Neural cell (in vitro differentiated cells): ENCODE measurements at regions not wholly inside any gene's neighbourhood (a gene's known extent, or its start where the extent isn't known, plus 50 kb on each side); places are given as distances from the start of the nearest gene placed in this dataset.

Source experiments
- CTCF ChIP-seq: fragments of 450-650 bp; IDR thresholded peaks from 2 replicates; pipeline ENCODE4 v1.5.1; 2014; ENCODE audit warnings: antibody characterized with exemption, mild to moderate bottlenecking, moderate library complexity; ENCODE audit not compliant: poor library complexity, severe bottlenecking
- EP300 ChIP-seq: fragments of 450-650 bp; conservative IDR thresholded peaks from 2 replicates; pipeline ENCODE4 v1.6.1; 2014; ENCODE audit warnings: antibody characterized with exemption, mild to moderate bottlenecking, moderate library complexity; ENCODE audit not compliant: poor library complexity, severe bottlenecking
- EZH2 ChIP-seq: fragments of 200-600, 300-800 bp; shearing (Covaris generic), sonication (generic); IDR thresholded peaks from 2 replicates; pipeline ENCODE4 v1.6.1; 2014; ENCODE audit warnings: antibody characterized with exemption, low read length, borderline replicate concordance, mild to moderate bottlenecking; ENCODE audit not compliant: insufficient read depth, poor library complexity, severe bottlenecking
- MXI1 ChIP-seq: fragments of 450-650 bp; conservative IDR thresholded peaks from 2 replicates; pipeline ENCODE4 v1.6.1; 2014; ENCODE audit warnings: antibody characterized with exemption, mild to moderate bottlenecking; ENCODE audit not compliant: poor library complexity, severe bottlenecking
- POLR2AphosphoS5 ChIP-seq: IDR thresholded peaks from 2 replicates; pipeline ENCODE4 v1.6.1; 2012
- RAD21 ChIP-seq: fragments of 450-650 bp; conservative IDR thresholded peaks from 2 replicates; pipeline ENCODE4 v1.6.1; 2014; ENCODE audit warnings: antibody characterized with exemption, mild to moderate bottlenecking, moderate library complexity
- REST ChIP-seq: IDR thresholded peaks from 2 replicates; pipeline ENCODE4 v1.6.1; 2012; ENCODE audit warnings: borderline replicate concordance
- SMC3 ChIP-seq: fragments of 450-650 bp; conservative IDR thresholded peaks from 2 replicates; pipeline ENCODE4 v1.6.1; 2014; ENCODE audit warnings: antibody characterized with exemption, mild to moderate bottlenecking, moderate library complexity; ENCODE audit not compliant: poor library complexity
- TAF1 ChIP-seq: IDR thresholded peaks from 2 replicates; pipeline ENCODE4 v1.6.1; 2012; ENCODE audit warnings: low read depth

- TF ChIP-seq CTCF, result no peak
- TF ChIP-seq POLR2AphosphoS5, result no peak
- no peak for TF ChIP-seq REST
- no peak for TF ChIP-seq SMC3
- no peak for TF ChIP-seq EZH2
- TF ChIP-seq EP300, result no peak
- no peak for TF ChIP-seq RAD21
- TF ChIP-seq TAF1, result no peak
- TF ChIP-seq MXI1, result no peak
These were observed 716.4 kb upstream of the ADAMTS5 start for GRCh38 chr21:27683292-27683691.
